GDM1 (cell line): ENCODE measurements at regions not wholly inside any gene's neighbourhood (a gene's known extent, or its start where the extent isn't known, plus 50 kb on each side); places are given as distances from the start of the nearest gene placed in this dataset.
"Not testable (repeated sequence)": the region's sequence is repeated elsewhere in the genome, so short reads cannot be mapped to it uniquely, and the experiment has no call there.

Experiments
- DNase-seq: peaks from one replicate; lab custom pipeline; 2025; lab: John Stamatoyannopoulos, UW

- no peak for DNase-seq
These were observed 302.3 kb upstream of the IGFBP7 start for GRCh38 chr4:57412259-57413054.

GRCh38 chr4:57410331-57411052, 300.3 kb upstream of the IGFBP7 start:
- no peak for DNase-seq

- DNase-seq: no peak
These were observed 295.2 kb upstream of the IGFBP7 start for GRCh38 chr4:57405359-57405758.

GRCh38 chr4:57404483-57404882, 294.3 kb upstream of the IGFBP7 start:
- DNase-seq: no peak

- no peak for DNase-seq
These were observed 293.4 kb upstream of the IGFBP7 start for GRCh38 chr4:57403591-57403990.

GRCh38 chr4:57401586-57401985, 291.4 kb upstream of the IGFBP7 start:
- no peak for DNase-seq

- DNase-seq: no peak
These were observed 268.6 kb upstream of the IGFBP7 start for GRCh38 chr4:57378766-57379165.

GRCh38 chr4:57374866-57375595, 264.8 kb upstream of the IGFBP7 start:
- DNase-seq: no peak

- no peak for DNase-seq
These were observed 263.8 kb upstream of the IGFBP7 start for GRCh38 chr4:57373991-57374390.

- no peak for DNase-seq
These were observed 261.5 kb upstream of the IGFBP7 start for GRCh38 chr4:57371671-57372070.

- no peak for DNase-seq
These were observed 260.5 kb upstream of the IGFBP7 start for GRCh38 chr4:57370691-57371090.

- DNase-seq: no peak
These were observed 259.3 kb upstream of the IGFBP7 start for GRCh38 chr4:57369446-57369845.

- no peak for DNase-seq
These were observed 254.1 kb upstream of the IGFBP7 start for GRCh38 chr4:57364255-57364654.

GRCh38 chr4:57363346-57363745, 253.2 kb upstream of the IGFBP7 start:
- no peak for DNase-seq

GRCh38 chr4:57360681-57361080, 250.5 kb upstream of the IGFBP7 start:
- no peak for DNase-seq

GRCh38 chr4:57355101-57355665, 245.0 kb upstream of the IGFBP7 start:
- DNase-seq: no peak

- no peak for DNase-seq
These were observed 241.5 kb upstream of the IGFBP7 start for GRCh38 chr4:57351731-57352130.

GRCh38 chr4:57344296-57344695, 234.1 kb upstream of the IGFBP7 start:
- no peak for DNase-seq

GRCh38 chr4:57342411-57342810, 232.2 kb upstream of the IGFBP7 start:
- no peak for DNase-seq

- not testable (repeated sequence) for DNase-seq
These were observed 228.7 kb upstream of the IGFBP7 start for GRCh38 chr4:57338861-57339260.

GRCh38 chr4:57333684-57334083, 223.5 kb upstream of the IGFBP7 start:
- DNase-seq: no peak

GRCh38 chr4:57331959-57332358, 221.8 kb upstream of the IGFBP7 start:
- DNase-seq: no peak
